Fibroblast of pulmonary artery (primary cell): ENCODE measurements at regions not wholly inside any gene's neighbourhood (a gene's known extent, or its start where the extent isn't known, plus 50 kb on each side); places are given as distances from the start of the nearest gene placed in this dataset.

Experiments used
- DNase-seq: peaks from one replicate; pipeline ENCODE4 v3.0.0-alpha.2; 2010; ENCODE audit warnings: low read depth
- H3K4me3 ChIP-seq: replicated peaks from 2 replicates; pipeline ENCODE4 v1.5.1; 2011; ENCODE audit warnings: low read depth, mild to moderate bottlenecking, control low read depth, low read length, moderate library complexity
- TF ChIP-seq, protein P1 (sequence below): IDR thresholded peaks from 2 replicates; pipeline ENCODE4 v1.5.1; 2011; ENCODE audit warnings: mild to moderate bottlenecking, control low read depth, low read length, inconsistent platforms; ENCODE audit errors: missing control alignments

DNA sequence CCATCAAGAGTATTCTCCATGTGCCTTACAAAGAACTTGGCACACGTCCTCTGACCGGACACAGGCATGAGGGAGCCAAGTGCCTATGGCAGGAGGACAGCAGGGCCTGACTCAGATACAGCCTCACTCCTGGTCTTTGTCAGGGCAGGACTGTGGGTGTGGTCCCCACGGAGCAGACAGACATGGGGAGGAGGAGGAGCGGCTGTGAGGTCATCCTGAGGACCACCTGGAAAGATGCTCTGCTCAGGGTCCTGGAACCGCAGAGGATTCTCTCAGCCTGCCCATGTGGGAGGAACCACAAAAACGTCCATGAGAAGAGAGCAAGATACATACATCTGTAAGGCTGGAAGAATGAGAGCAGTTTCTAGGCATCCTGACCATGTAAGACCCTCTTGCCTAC lies 576.3 kb downstream of the BRD1 start:
- no peak overlapping the region for H3K4me3 ChIP-seq
- no peak for DNase-seq
- TF ChIP-seq, protein P1, sequence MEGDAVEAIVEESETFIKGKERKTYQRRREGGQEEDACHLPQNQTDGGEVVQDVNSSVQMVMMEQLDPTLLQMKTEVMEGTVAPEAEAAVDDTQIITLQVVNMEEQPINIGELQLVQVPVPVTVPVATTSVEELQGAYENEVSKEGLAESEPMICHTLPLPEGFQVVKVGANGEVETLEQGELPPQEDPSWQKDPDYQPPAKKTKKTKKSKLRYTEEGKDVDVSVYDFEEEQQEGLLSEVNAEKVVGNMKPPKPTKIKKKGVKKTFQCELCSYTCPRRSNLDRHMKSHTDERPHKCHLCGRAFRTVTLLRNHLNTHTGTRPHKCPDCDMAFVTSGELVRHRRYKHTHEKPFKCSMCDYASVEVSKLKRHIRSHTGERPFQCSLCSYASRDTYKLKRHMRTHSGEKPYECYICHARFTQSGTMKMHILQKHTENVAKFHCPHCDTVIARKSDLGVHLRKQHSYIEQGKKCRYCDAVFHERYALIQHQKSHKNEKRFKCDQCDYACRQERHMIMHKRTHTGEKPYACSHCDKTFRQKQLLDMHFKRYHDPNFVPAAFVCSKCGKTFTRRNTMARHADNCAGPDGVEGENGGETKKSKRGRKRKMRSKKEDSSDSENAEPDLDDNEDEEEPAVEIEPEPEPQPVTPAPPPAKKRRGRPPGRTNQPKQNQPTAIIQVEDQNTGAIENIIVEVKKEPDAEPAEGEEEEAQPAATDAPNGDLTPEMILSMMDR, result no peak

DNA sequence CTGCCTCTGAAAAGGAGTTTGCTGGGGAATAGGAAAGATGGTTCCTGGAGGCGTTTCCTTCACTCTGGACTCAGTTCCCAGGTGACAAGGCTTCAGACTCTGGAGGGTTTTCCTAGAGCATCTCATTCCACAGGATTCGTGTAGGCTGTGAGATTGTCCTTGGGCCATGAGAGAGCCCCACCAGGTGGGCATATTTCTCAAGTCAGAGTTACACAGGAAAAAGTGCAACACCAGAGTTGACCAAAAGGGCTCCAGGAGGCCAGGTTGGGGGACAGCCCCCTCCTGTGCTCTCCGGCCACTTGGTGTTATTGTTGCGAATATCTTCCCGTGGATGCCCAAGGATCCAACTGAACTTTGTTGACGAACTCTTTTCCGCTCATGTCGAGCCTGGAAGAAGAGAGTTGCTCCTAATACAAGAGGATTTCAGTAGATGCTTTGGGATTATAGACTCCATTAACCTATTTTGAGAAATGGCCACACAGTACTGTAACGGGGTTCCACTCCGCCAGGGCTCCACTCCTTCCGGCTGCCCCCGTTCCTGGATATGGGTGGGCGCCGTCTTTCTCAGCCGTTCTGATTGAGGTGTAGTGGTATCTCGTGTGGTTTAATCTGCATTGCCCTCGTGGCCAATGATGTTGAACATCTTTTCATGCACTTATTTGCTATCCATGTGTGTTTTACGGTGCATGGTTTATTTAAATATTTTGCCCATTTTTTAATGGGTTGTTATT lies 580.3 kb downstream of the BRD1 start:
- TF ChIP-seq, protein P1, result no peak
- DNase-seq, result no peak
- no peak overlapping the region for H3K4me3 ChIP-seq

DNA sequence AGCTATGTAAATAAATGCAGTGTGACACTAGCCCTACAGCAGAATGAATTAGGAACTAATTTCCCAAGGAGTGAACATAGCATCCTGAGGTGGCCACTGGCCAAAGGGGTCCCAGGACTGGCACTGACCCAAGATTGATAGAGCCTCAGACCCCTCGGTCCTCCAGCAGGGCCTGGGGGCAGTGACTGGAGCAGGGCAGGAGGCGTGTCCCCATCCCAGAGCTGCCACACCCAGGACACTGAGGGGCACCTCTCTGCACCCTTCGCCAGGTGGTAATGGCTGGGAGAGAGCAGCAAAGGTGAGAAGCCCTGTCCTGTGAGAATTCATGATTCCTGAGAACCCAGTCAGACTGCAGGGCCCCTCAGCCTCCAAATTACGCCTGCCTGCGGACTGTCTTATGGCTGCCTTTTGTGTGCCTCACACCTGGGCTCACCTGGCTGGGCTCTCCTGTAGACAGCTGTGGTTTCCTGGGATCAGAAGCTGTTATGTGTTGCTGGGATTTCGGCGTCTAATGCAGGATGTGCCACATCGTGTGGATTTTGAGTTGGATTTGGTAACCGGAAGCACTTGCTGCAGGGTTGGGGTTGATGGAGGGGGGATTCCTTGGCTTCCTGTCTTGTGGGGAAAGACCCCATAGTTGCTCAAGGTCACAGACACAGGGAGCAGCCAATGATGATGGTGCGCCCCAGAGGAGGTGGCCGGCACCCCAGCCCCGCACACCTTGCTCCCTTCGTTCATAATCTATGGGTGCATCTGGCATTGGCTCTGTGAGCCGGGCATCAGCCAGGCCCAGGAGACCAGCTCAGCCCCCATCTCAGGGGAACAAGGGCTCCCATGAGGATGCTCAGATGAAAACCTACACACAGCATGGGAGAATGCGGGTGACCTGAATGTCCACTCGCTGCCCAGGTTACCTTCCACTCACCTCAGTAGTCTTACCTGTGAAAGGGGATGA lies 582.9 kb downstream of the BRD1 start:
- no peak for DNase-seq
- no peak overlapping the region for H3K4me3 ChIP-seq
- TF ChIP-seq, protein P1, result no peak

DNA sequence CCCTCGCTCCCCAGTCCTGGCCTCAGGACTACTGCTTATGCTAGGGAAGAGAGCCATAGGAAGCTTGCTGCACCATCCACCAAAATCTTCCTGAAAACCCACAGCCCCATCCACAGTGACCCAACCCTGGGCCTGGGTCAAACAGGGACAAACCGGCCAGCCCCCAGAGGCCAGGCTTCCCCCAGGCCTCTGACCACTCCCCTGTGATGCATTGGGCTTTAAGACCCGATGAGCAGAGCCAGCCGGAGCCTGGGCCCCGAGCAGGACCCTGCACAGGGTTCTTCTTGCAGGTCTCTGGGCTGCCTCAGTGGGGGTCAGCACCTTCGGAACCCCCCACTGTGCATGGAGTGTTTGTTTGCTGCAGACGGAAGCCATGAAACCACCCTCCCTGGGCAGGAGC lies 583.7 kb downstream of the BRD1 start:
- no peak for DNase-seq
- no peak overlapping the region for H3K4me3 ChIP-seq
- TF ChIP-seq, protein P1, result no peak

DNA sequence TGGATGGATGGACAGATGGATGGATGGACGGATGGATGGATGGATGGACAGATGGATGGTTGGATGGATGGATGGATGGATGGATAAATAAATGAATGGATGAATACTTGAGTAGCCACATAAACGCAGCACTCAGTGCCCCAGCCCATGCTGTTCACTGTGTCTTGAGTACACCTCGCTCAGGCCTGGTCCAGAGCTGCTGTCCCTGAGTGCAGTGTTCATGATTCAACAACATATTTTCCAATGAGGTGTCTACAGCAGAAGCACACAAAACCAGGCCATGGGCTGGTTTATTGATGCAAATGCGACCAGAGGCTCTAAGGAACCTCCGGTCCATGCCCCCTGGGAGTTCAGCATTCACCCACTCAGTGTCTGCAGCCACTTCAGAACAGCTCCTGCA lies 584.3 kb downstream of the BRD1 start:
- TF ChIP-seq, protein P1, result no peak
- H3K4me3 ChIP-seq, result no peak overlapping the region
- DNase-seq, result no peak

DNA sequence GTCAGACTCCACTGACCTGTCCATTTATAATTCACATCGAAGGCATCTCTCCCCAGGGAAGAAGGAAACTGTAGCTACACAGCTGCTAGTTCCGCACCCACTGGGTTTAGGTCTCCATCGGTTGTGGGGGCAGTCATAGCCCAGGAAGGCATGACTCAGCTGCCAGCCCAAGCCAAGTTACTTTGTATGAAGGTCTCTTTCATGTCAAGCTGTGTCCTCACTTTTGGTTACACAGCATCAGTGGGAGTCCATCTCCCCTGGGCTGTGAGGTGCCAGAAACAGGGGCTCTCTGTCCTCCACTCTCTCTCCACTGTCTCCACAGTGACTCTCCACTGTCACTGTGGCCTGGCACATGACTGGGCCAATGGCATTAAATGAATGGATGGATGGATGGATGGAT lies 585.2 kb downstream of the BRD1 start:
- no peak overlapping the region for H3K4me3 ChIP-seq
- no peak for DNase-seq
- TF ChIP-seq, protein P1, result no peak
